A673 (cell line): ENCODE measurements at regions not wholly inside any gene's neighbourhood (a gene's known extent, or its start where the extent isn't known, plus 50 kb on each side); places are given as distances from the start of the nearest gene placed in this dataset.

ENCODE experiments used
- BruUV-seq: library from RNA; stranded (reverse); fragments of 400-500 nt; replicated peaks from 2 replicates; lab custom pipeline; 2021; lab: Mats Ljungman, UMichigan
- CTCF ChIA-PET: fragments of 300-600 bp; sonication (Branson Sonifier 250); formaldehyde crosslinking; loops from one replicate; lab custom pipeline; 2022; ENCODE audit warnings: antibody characterized with exemption; lab: Charles Lee
- POLR2A ChIA-PET: fragments of 300-600 bp; sonication (Branson Sonifier 250); formaldehyde crosslinking; loops from one replicate; lab custom pipeline; 2022; ENCODE audit warnings: antibody characterized with exemption; ENCODE audit not compliant: low non-redundant PET; lab: Charles Lee
- DNase-seq: peaks from one replicate; pipeline ENCODE4 v3.0.0-alpha.2; 2015; ENCODE audit warnings: low spot score
- H3K27ac ChIP-seq: fragments of 200-600 bp; sonication (generic); 2 replicates; pipeline ENCODE4 v1.5.1; 2016; ENCODE audit warnings: mixed run types, low read depth, mild to moderate bottlenecking, mixed read lengths, antibody characterized with exemption, low read length; ENCODE audit not compliant: poor library complexity, severe bottlenecking
- H3K27me3 ChIP-seq: fragments of 200-600 bp; sonication (generic); replicated peaks from 2 replicates; pipeline ENCODE4 v1.6.1; 2017; ENCODE audit warnings: mixed run types, low read depth, mild to moderate bottlenecking, mixed read lengths, antibody characterized with exemption, low read length; ENCODE audit not compliant: insufficient read depth, poor library complexity
- H3K36me3 ChIP-seq: fragments of 200-600 bp; sonication (generic); 2 replicates; pipeline ENCODE4 v1.6.1; 2016; ENCODE audit warnings: mixed run types, mild to moderate bottlenecking, mixed read lengths, antibody characterized with exemption, low read length; ENCODE audit not compliant: insufficient read depth, poor library complexity, severe bottlenecking
- H3K4me1 ChIP-seq: fragments of 200-600 bp; sonication (generic); 2 replicates; pipeline ENCODE4 v1.6.1; 2017; ENCODE audit warnings: mixed run types, mild to moderate bottlenecking, mixed read lengths, antibody characterized with exemption, low read length; ENCODE audit not compliant: insufficient read depth, poor library complexity, severe bottlenecking
- H3K4me3 ChIP-seq: fragments of 200-600 bp; sonication (generic); 2 replicates; pipeline ENCODE4 v1.5.1; 2016; ENCODE audit warnings: low read depth, mixed run types, mild to moderate bottlenecking, mixed read lengths, low read length; ENCODE audit not compliant: poor library complexity, severe bottlenecking
- H3K9me3 ChIP-seq: fragments of 200-600 bp; sonication (generic); 2 replicates; pipeline ENCODE4 v1.6.1; 2016; ENCODE audit warnings: mixed run types, low read depth, mild to moderate bottlenecking, mixed read lengths, antibody characterized with exemption, low read length; ENCODE audit not compliant: poor library complexity, severe bottlenecking
- CTCF ChIP-seq: fragments of 300-800, 200-600 bp; sonication (generic); conservative IDR thresholded peaks from 2 replicates; pipeline ENCODE4 v1.5.1; 2017; ENCODE audit warnings: low read depth, mild to moderate bottlenecking, antibody characterized with exemption, low read length, moderate library complexity, mixed read lengths
- EZH2 ChIP-seq: fragments of 200-600 bp; sonication (generic); IDR thresholded peaks from 2 replicates; pipeline ENCODE4 v1.6.1; 2017; ENCODE audit warnings: borderline replicate concordance, low read depth, mild to moderate bottlenecking, mixed read lengths, antibody characterized with exemption, low read length; ENCODE audit not compliant: poor library complexity, severe bottlenecking
- intact Hi-C: fragments of 100-400 bp; cut with micrococcal nuclease; formaldehyde crosslinking; loops from one replicate; pipeline ENCODE4 v1.10.0; 2022; ENCODE audit not compliant: unreplicated experiment

- H3K27me3 ChIP-seq = peaks cover 19% of the 10 kb centered on the region
- H3K27ac ChIP-seq = no peak overlapping the region
- no peaks in the 10 kb centered on the region for H3K9me3 ChIP-seq
- ChIA-PET POLR2A (no interaction called here), CTCF (interaction anchor here (0.7 kb wide), 1 partner anchor 373 kb away, joined by 4 read pairs; no protein-coding TSS in a partner anchor)
- H3K4me1 ChIP-seq = no peaks in the 10 kb centered on the region
- BruUV-seq = no TSS peak
- TF ChIP-seq CTCF (no peak), EZH2 (no peak)
- no peaks in the 10 kb centered on the region for H3K36me3 ChIP-seq
- DNase-seq = no peak
- H3K4me3 ChIP-seq = no peak overlapping the region
- intact Hi-C loops = no loop called here
Measured at GRCh38 chr4:108391701-108392455, 223.1 kb upstream of the LEF1 start.

GRCh38 chr4:108385076-108385475 lies 216.3 kb upstream of the LEF1 start:
- no peak overlapping the region for H3K27ac ChIP-seq
- POLR2A ChIA-PET = no interaction called here
- no peaks in the 10 kb centered on the region for H3K9me3 ChIP-seq
- TF ChIP-seq EZH2 (no peak), CTCF (no peak)
- DNase-seq = no peak
- no peak overlapping the region for H3K4me3 ChIP-seq
- no TSS peak for BruUV-seq
- intact Hi-C loops = no loop called here
- no peaks in the 10 kb centered on the region for H3K36me3 ChIP-seq
- H3K4me1 ChIP-seq = no peaks in the 10 kb centered on the region
- CTCF ChIA-PET = no interaction called here
- peaks cover 24% of the 10 kb centered on the region for H3K27me3 ChIP-seq

- POLR2A ChIA-PET = no interaction called here
- no peak overlapping the region for H3K27ac ChIP-seq
- CTCF ChIA-PET = no interaction called here
Measured at GRCh38 chr4:108384544-108384943, 215.8 kb upstream of the LEF1 start.

More at GRCh38 chr4:108384544-108384943, 215.8 kb upstream of the LEF1 start:
- intact Hi-C loops = no loop called here
- TF ChIP-seq EZH2 (no peak), CTCF (no peak)
- H3K36me3 ChIP-seq = no peaks in the 10 kb centered on the region
- BruUV-seq = no TSS peak
- no peak for DNase-seq
- H3K4me3 ChIP-seq = no peak overlapping the region
- no peaks in the 10 kb centered on the region for H3K4me1 ChIP-seq
- H3K9me3 ChIP-seq = no peaks in the 10 kb centered on the region
- peaks cover 24% of the 10 kb centered on the region for H3K27me3 ChIP-seq
